NCI-H82 treated with DMSO at 0.1 percent for 48 hours (cell line): ENCODE measurements at regions not wholly inside any gene's neighbourhood (a gene's known extent, or its start where the extent isn't known, plus 50 kb on each side); places are given as distances from the start of the nearest gene placed in this dataset.
"Not testable (repeated sequence)": the region's sequence is repeated elsewhere in the genome, so short reads cannot be mapped to it uniquely, and the experiment has no call there.

Experiments used
- DNase-seq: peaks from one replicate; lab custom pipeline; 2025; ENCODE audit not compliant: unreplicated experiment; lab: John Stamatoyannopoulos, UW

DNA sequence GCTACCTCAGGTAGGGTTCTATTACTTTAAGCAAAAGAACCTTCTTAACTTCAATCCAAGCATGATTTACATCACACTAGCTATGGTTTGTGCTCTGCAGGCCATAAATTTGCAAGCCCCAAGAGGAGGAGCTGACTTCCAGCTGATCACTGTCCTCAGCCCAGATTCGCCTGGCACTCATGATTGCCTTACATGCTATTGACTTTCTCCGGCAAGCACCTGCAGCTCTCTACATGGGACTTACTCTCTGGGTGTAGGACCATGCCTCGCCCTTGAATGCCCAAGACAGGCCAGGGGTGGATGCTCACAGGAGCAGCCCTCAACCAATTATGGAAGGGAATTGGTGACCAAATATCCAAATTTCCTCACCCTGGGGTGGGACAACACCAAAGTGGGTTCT is 99.8 kb downstream of the ESM1 start:
- no peak for DNase-seq

DNA sequence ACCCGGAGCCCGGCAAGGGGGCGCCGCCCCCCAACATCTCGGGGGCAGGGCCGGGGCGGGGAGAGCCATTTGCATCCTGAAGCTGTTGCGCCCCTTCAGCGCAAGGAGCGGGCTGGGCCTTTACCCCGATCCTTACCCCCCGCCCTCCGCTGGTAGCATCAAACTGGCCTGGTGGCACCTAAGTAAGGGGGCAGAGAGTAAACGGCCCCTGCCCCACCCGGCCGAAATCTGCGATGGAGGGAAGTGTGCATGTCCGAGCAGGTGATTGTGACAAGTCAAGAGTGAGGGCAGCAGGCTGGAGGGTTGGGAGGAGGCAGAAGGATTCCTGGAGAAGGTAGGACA is 101.2 kb downstream of the ESM1 start:
- no peak for DNase-seq

- peak; percentile 39 for DNase-seq
Observed at GRCh38 chr5:54883374-54884194, 101.8 kb downstream of the ESM1 start.

- DNase-seq, result no peak
Observed at GRCh38 chr5:54882841-54883240, 102.6 kb downstream of the ESM1 start.

GRCh38 chr5:54882101-54882500 is 103.3 kb downstream of the ESM1 start:
- no peak for DNase-seq

DNA sequence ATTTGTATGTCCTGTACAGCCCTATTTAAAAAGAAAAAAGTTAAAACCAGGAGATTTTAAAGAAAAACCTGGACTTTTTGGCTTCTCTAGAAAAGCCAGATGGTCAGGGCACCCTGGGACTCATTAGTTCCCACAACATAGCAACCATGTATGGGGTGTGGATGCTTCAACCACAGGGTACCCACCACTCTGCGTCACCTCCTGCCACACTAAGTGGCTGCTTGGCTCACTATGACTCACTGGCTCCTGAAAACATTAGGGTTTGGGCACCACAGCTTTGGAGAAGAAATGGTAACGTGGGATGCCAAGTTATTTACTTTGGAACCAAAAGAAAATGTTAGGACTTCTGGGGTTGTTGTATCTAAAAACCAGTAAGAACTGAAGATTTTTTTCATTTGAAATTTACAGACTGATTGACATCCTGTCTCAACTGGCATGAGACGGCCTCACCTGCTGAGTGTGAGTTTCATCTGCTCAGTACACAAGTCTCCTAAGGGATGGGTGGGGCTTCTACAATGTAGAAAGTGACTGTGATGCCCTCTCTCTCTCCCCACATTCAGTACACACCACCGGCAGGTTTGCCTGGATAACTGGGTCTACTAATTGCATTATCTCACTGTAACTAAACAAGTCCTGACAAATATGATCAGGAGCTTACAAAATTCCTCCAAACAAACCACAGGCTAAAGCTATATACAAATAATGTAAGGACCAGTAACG is 103.9 kb downstream of the ESM1 start:
- no peak for DNase-seq

DNA sequence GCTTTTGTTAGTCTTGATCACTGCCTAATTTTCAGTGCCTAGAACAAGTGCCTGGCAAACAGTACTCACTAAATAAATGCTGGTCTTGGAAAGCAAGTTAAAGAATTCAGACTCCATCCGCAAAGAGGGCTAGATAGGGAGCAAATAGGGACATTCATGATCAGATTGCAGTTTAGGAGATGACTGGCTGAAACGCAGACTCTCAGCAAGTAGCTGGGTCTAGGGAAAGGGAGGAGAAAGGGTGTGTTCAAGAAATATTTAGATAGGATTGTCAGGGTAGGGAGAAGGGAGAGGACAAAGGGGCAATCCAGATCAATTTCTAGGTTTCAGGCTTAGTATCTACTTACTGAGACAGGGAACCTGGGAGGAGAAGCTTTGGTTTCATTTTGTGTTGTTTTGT is 108.4 kb downstream of the ESM1 start:
- DNase-seq, result no peak

- DNase-seq, result no peak
Observed at GRCh38 chr5:54876556-54876955, 108.8 kb downstream of the ESM1 start.

- DNase-seq, result no peak
Observed at GRCh38 chr5:54874337-54875021, 110.9 kb downstream of the ESM1 start.

DNA sequence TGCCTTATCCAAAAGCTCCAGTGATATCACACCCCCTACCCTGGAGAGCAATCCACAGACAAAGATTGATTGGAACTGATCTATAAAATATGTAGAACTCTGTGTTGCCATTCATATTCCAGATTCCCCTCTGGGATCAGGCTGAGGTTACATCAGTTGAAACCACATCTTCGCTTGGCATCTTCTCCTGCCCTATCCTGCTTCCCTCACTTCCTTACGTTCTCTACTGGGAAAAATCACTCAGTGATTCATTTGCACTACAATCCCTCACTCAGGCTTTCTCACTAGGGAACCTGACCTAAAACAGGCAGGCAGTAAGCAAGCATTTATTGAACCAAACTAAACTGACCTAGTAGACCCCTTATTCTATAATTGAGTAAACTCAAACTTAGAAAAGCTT is 111.7 kb downstream of the ESM1 start:
- no peak for DNase-seq

- no peak for DNase-seq
Observed at GRCh38 chr5:54872810-54873209, 112.6 kb downstream of the ESM1 start.

DNA sequence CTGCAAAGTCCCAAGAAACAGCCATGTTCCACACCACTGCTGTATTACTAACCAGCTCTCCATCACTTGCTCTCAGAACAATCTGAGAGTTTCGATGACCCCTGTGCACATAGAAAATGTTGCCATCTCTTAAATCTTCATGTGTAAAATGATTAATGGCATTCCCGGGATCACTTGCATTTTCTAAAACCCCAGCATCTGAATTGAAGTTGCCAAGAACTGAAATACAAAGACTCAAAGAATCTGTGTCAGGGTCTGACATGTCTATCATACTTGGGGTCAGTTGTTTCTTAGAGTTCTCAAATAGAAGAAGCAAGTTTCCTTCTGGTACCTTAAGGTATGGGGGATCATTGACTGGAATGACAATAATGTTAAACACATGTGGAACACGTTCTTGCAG is 115.1 kb downstream of the ESM1 start:
- no peak for DNase-seq

GRCh38 chr5:54869691-54870090 is 115.7 kb downstream of the ESM1 start:
- DNase-seq, result no peak

GRCh38 chr5:54868511-54869483 is 116.6 kb downstream of the ESM1 start:
- DNase-seq, result no peak

DNA sequence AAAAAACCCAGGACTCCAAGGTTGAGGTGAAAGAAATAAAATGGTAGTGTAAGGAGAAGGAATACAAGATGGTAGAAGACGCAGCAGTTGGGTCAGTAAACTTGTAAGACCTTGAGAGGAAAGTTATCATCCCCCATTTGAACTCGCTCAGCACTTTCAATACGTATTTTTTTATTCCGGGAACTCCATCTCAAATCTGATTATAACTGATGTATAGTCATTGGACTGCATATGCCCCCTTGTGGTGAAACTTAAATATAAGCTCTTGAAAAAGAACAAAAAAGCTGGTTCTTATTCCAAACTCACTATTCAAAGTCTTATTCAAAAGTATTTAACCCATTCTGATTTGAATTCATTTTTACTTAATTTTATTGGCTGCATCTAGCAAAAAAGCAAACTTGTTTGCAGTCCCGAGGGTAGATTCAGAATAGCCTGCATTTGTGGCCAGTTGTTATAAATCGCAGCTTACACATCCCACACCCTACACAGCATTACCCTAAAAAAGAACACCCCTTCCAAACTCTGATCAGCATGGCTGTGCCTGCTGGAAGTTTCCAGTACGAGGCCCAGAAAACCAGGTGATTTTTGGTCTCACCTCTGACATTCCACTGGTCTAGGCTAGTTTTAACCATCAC is 118.0 kb downstream of the ESM1 start:
- peak; percentile 28 for DNase-seq

GRCh38 chr5:54864911-54865515 is 120.4 kb downstream of the ESM1 start:
- DNase-seq, result not testable (repeated sequence)

GRCh38 chr5:54862036-54862435 is 123.4 kb downstream of the ESM1 start:
- DNase-seq, result no peak

DNA sequence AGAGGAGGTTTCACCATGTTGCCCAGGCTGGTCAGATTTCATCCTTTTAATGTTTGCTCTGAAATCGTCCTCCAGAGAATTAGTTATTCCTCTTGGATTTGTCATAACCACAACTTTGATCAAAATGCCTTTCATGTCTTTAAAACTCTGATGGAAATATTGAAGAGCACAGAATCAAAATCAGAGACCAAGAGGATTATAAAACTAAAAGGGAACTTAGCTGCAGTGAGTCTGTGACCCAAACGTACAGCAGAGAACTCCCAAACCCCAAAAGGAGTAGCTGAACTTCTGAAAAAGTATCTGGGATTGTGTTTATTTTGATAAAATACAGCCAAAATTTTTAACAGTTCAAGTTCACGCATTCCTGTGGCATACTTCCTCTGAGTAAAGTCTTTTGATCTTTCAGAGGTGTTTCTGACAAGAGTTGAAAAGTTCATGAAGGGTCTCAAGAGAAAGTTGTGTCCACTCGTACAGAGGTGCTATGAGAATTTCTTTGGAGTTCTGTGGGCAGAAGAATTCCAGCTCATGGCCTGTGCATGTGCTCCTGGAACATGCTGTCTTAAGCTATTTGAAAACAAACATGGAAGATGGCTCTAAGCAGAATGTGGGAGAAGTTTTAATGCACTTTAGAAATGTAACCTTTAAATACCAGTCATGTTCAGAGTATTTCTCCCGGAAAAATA is 124.0 kb downstream of the ESM1 start:
- DNase-seq, result no peak

GRCh38 chr5:54860321-54860720 is 125.1 kb downstream of the ESM1 start:
- DNase-seq, result no peak
